ENCODE measurements at regions not wholly inside any gene's neighbourhood (a gene's known extent, or its start where the extent isn't known, plus 50 kb on each side); places are given as distances from the start of the nearest gene placed in this dataset.

GRCh38 chr11:97972731-97973130 is 1048.0 kb upstream of the CNTN5 start:
- TF ChIP-seq RNF2 (IDR thresholded peaks at IDR 0.05) (no peak), ZBTB7A (IDR thresholded peaks at IDR 0.05; ENCODE audit: borderline replicate concordance, control insufficient read depth, low read depth, low read length) (no peak), CTCF (IDR thresholded peaks at IDR 0.05 in 2 of 3, conservative IDR thresholded peaks at IDR 0.05 in 1 of 3; ENCODE audit: insufficient read depth in 2 of 3, low read depth in 1 of 3, low read length in 3 of 3) (no peak), RCOR1 (IDR thresholded peaks at IDR 0.05; ENCODE audit: borderline replicate concordance in 1 of 2, low read depth in 2 of 2, low read length in 2 of 2) (no peak), EP300 (IDR thresholded peaks at IDR 0.05; ENCODE audit: low read length) (no peak), MAFF (IDR thresholded peaks at IDR 0.05; ENCODE audit: low read length) (no peak), ILK (tag; IDR thresholded peaks at IDR 0.05; ENCODE audit: borderline replicate concordance, low read depth) (no peak), SMAD4 (CRISPR knock-in tag; conservative IDR thresholded peaks at IDR 0.05) (no peak), JUND (IDR thresholded peaks at IDR 0.05; ENCODE audit: borderline replicate concordance, low read depth, low read length) (no peak), JUND (tag; IDR thresholded peaks at IDR 0.05; ENCODE audit: borderline replicate concordance, low read depth, low read length) (no peak)

All from K562 (cell line).